GM21529 (cell line): ENCODE measurements at regions not wholly inside any gene's neighbourhood (a gene's known extent, or its start where the extent isn't known, plus 50 kb on each side); places are given as distances from the start of the nearest gene placed in this dataset.
"Not testable (repeated sequence)": the region's sequence is repeated elsewhere in the genome, so short reads cannot be mapped to it uniquely, and the experiment has no call there.

Experiments used
- ATAC-seq: cut with Tn5 transposase; IDR thresholded peaks from one replicate; pipeline ENCODE4 v1.9.1; 2021; ENCODE audit not compliant: unreplicated experiment

- ATAC-seq, result no peak
These were observed 118.7 kb upstream of the PTPRG start for GRCh38 chr3:61442696-61443095.

- no peak for ATAC-seq
These were observed 117.5 kb upstream of the PTPRG start for GRCh38 chr3:61443886-61444285.

- no peak for ATAC-seq
These were observed 116.6 kb upstream of the PTPRG start for GRCh38 chr3:61444782-61445181.

- no peak for ATAC-seq
These were observed 115.4 kb upstream of the PTPRG start for GRCh38 chr3:61445924-61446323.

- ATAC-seq, result no peak
These were observed 115.0 kb upstream of the PTPRG start for GRCh38 chr3:61446341-61446740.

GRCh38 chr3:61448378-61448777 lies 113.0 kb upstream of the PTPRG start:
- ATAC-seq, result no peak

- ATAC-seq, result no peak
These were observed 111.9 kb upstream of the PTPRG start for GRCh38 chr3:61449327-61450040.

- no peak for ATAC-seq
These were observed 110.5 kb upstream of the PTPRG start for GRCh38 chr3:61450866-61451265.

GRCh38 chr3:61451841-61452240 lies 109.5 kb upstream of the PTPRG start:
- ATAC-seq, result no peak

GRCh38 chr3:61452535-61453090 lies 108.8 kb upstream of the PTPRG start:
- ATAC-seq, result no peak

GRCh38 chr3:61454006-61454585 lies 107.3 kb upstream of the PTPRG start:
- no peak for ATAC-seq

- no peak for ATAC-seq
These were observed 106.6 kb upstream of the PTPRG start for GRCh38 chr3:61454801-61455200.

GRCh38 chr3:61460636-61461035 lies 100.7 kb upstream of the PTPRG start:
- ATAC-seq, result no peak

- ATAC-seq, result no peak
These were observed 98.2 kb upstream of the PTPRG start for GRCh38 chr3:61463191-61463590.

- ATAC-seq, result no peak
These were observed 96.7 kb upstream of the PTPRG start for GRCh38 chr3:61464518-61465140.

- ATAC-seq, result no peak
These were observed 95.0 kb upstream of the PTPRG start for GRCh38 chr3:61466357-61466756.

- no peak for ATAC-seq
These were observed 77.4 kb upstream of the PTPRG start for GRCh38 chr3:61483997-61484396.

GRCh38 chr3:61493339-61493738 lies 68.0 kb upstream of the PTPRG start:
- ATAC-seq, result no peak

GRCh38 chr3:61494309-61494708 lies 67.1 kb upstream of the PTPRG start:
- ATAC-seq, result not testable (repeated sequence)

GRCh38 chr3:61497463-61497862 lies 63.9 kb upstream of the PTPRG start:
- ATAC-seq, result no peak

GRCh38 chr3:61505197-61505596 lies 56.2 kb upstream of the PTPRG start:
- no peak for ATAC-seq

GRCh38 chr3:61507946-61508345 lies 53.4 kb upstream of the PTPRG start:
- ATAC-seq, result no peak
